ENCODE measurements at regions not wholly inside any gene's neighbourhood (a gene's known extent, or its start where the extent isn't known, plus 50 kb on each side); places are given as distances from the start of the nearest gene placed in this dataset.

DNA sequence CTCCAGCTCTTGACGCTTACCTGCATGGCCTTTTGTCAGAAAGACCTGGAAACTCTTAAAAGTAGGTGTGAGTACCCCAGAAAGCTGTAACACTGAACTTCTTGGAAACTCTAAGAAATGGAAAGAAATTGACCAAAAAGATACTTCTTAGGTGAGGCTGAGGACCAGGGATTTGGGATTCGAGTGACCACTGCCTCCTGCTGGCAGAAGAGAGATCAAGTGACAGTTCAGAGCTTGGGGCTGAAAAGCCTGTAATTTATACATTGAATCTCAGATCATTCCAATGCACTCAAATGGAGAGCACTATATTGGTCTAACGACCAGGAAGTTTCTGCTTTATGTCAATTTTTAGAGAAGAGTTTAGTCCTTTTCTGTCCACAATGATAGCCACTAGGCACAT lies 204.6 kb downstream of the PDGFRA start:
- H3K27ac ChIP-seq (ENCODE audit: insufficient read depth, low read depth, low read length): no peak overlapping the region
- FAIRE-seq (peak; percentile 70), DNase-seq (ENCODE audit: low read depth, low spot score) (peak; percentile 30)
- no peaks in the 10 kb centered on the region for H3K9me3 ChIP-seq (replicated peaks; ENCODE audit: control insufficient read depth, insufficient read depth, low read length)
- BruUV-seq (replicated peaks): no TSS peak
- H3K9ac ChIP-seq (replicated peaks; ENCODE audit: extremely low read depth, insufficient read depth, low read length): no peak overlapping the region
- no peaks in the 10 kb centered on the region for H3K79me2 ChIP-seq (ENCODE audit: control insufficient read depth, insufficient read depth, low read length)
- H4K20me1 ChIP-seq (replicated peaks; ENCODE audit: control insufficient read depth, extremely low read depth, insufficient read depth, low read length): no peaks in the 10 kb centered on the region
- H3K4me1 ChIP-seq (ENCODE audit: control insufficient read depth, extremely low read depth, insufficient read depth, low read length): no peaks in the 10 kb centered on the region
- TF ChIP-seq EZH2 (IDR thresholded peaks at IDR 0.05; ENCODE audit: borderline replicate concordance, low read depth, low read length, severe bottlenecking): no peak
- TF ChIP-seq, protein P1, sequence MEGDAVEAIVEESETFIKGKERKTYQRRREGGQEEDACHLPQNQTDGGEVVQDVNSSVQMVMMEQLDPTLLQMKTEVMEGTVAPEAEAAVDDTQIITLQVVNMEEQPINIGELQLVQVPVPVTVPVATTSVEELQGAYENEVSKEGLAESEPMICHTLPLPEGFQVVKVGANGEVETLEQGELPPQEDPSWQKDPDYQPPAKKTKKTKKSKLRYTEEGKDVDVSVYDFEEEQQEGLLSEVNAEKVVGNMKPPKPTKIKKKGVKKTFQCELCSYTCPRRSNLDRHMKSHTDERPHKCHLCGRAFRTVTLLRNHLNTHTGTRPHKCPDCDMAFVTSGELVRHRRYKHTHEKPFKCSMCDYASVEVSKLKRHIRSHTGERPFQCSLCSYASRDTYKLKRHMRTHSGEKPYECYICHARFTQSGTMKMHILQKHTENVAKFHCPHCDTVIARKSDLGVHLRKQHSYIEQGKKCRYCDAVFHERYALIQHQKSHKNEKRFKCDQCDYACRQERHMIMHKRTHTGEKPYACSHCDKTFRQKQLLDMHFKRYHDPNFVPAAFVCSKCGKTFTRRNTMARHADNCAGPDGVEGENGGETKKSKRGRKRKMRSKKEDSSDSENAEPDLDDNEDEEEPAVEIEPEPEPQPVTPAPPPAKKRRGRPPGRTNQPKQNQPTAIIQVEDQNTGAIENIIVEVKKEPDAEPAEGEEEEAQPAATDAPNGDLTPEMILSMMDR (IDR thresholded peaks at IDR 0.05; ENCODE audit: extremely low read depth in 1 of 2, insufficient read depth in 1 of 2, low read depth in 1 of 2, low read length in 2 of 2): peak; percentile 48 to 49
- no peak for TF ChIP-seq JUN (IDR thresholded peaks at IDR 0.05; ENCODE audit: borderline replicate concordance, insufficient read depth, insufficient read length, low read depth)
- CTCF ChIA-PET: interaction anchor here (0.6 to 1.9 kb wide), 17 partner anchors 8 to 527 kb away, joined by 3 to 33 read pairs (median 4); no protein-coding TSS in a partner anchor
- dilution Hi-C loops (cut with MboI; ENCODE audit: extremely low pct_ligation_motif_present, low sequenced_read_pairs): no loop called here
- no peaks in the 10 kb centered on the region for H3K9me1 ChIP-seq (replicated peaks; ENCODE audit: control insufficient read depth, extremely low read depth, insufficient read depth, low read length)
- intact Hi-C loops (cut with micrococcal nuclease): loop anchor here (1.0 to 5.0 kb wide), 3 partner anchors 49 to 514 kb away; no protein-coding TSS in a partner anchor
- H3K36me3 ChIP-seq (ENCODE audit: control insufficient read depth in 2 of 2, extremely low read depth in 1 of 2, insufficient read depth in 2 of 2, low read length in 2 of 2): no peaks in the 10 kb centered on the region
- no peak overlapping the region for H3K4me3 ChIP-seq (replicated peaks in 1 of 3; ENCODE audit: insufficient read depth in 1 of 3, low read depth in 1 of 3, low read length in 3 of 3)
- H3K4me2 ChIP-seq (ENCODE audit: insufficient read depth, low read length): no peak overlapping the region
- no peak overlapping the region for H2AFZ ChIP-seq (ENCODE audit: low read depth, low read length)
- POLR2A ChIA-PET: no interaction called here
- H3K27me3 ChIP-seq (ENCODE audit: control insufficient read depth in 2 of 2, insufficient read depth in 2 of 2, low read length in 2 of 2): peaks cover 2 to 5% of the 10 kb centered on the region in 2 experiments

GRCh38 chr4:54439831-54440243 lies 210.7 kb downstream of the PDGFRA start:
- no peak for TF ChIP-seq POLR2AphosphoS5 (IDR thresholded peaks at IDR 0.05; ENCODE audit: insufficient read depth, low read depth, low read length)
- peak; percentile 20 for TF ChIP-seq GATA2 (IDR thresholded peaks at IDR 0.05; ENCODE audit: insufficient read depth, insufficient read length, low read depth, low read length)
- TF ChIP-seq MYC (IDR thresholded peaks at IDR 0.05; ENCODE audit: low read depth, low read length): no peak
- Histone ChIP-seq H3K9me1 (replicated peaks; ENCODE audit: control insufficient read depth, extremely low read depth, insufficient read depth, low read length) (no peaks in the 10 kb centered on the region), H3K27me3 (ENCODE audit: control insufficient read depth in 2 of 2, insufficient read depth in 2 of 2, low read length in 2 of 2) (peaks cover 2 to 10% of the 10 kb centered on the region in 2 experiments), H3K9ac (replicated peaks; ENCODE audit: extremely low read depth, insufficient read depth, low read length) (no peak overlapping the region), H3K36me3 (ENCODE audit: control insufficient read depth in 2 of 2, extremely low read depth in 1 of 2, insufficient read depth in 2 of 2, low read length in 2 of 2) (no peaks in the 10 kb centered on the region), H3K4me2 (ENCODE audit: insufficient read depth, low read length) (no peak overlapping the region), H3K4me1 (ENCODE audit: control insufficient read depth, extremely low read depth, insufficient read depth, low read length) (no peaks in the 10 kb centered on the region), H2AFZ (ENCODE audit: low read depth, low read length) (no peak overlapping the region), H3K79me2 (ENCODE audit: control insufficient read depth, insufficient read depth, low read length) (no peaks in the 10 kb centered on the region), H3K9me3 (replicated peaks; ENCODE audit: control insufficient read depth, insufficient read depth, low read length) (no peaks in the 10 kb centered on the region), H4K20me1 (replicated peaks; ENCODE audit: control insufficient read depth, extremely low read depth, insufficient read depth, low read length) (no peaks in the 10 kb centered on the region), H3K27ac (ENCODE audit: insufficient read depth, low read depth, low read length) (no peak overlapping the region), H3K4me3 (replicated peaks in 1 of 3; ENCODE audit: insufficient read depth in 1 of 3, low read depth in 1 of 3, low read length in 3 of 3) (no peak overlapping the region)
- ChIA-PET CTCF (interaction anchor here (0.6 to 4.1 kb wide), 13 partner anchors 13 to 521 kb away, joined by 3 to 35 read pairs (median 4); no protein-coding TSS in a partner anchor), POLR2A (no interaction called here)
- no TSS peak for BruUV-seq (replicated peaks)
- DNase-seq (ENCODE audit: low read depth, low spot score) (peak; percentile 32), FAIRE-seq (peak; percentile 47)
- intact Hi-C loops (cut with micrococcal nuclease): loop anchor here (1.0 to 2.0 kb wide), 2 partner anchors 117 to 521 kb away; no protein-coding TSS in a partner anchor
- dilution Hi-C loops (cut with MboI; ENCODE audit: extremely low pct_ligation_motif_present, low sequenced_read_pairs): no loop called here
